PC-3 (cell line): ENCODE measurements at regions not wholly inside any gene's neighbourhood (a gene's known extent, or its start where the extent isn't known, plus 50 kb on each side); places are given as distances from the start of the nearest gene placed in this dataset.
"Not testable (repeated sequence)": the region's sequence is repeated elsewhere in the genome, so short reads cannot be mapped to it uniquely, and the experiment has no call there.

Experiments
- ATAC-seq: fragments of 200-7000 bp; cut with Tn5 transposase; 2 replicates; pipeline ENCODE4 v1.9.1; 2020; ENCODE audit warnings: mild to moderate bottlenecking, moderate library complexity
- BruUV-seq: library from RNA; stranded (reverse); fragments of 400-500 nt; replicated peaks from 2 replicates; lab custom pipeline; 2021; lab: Mats Ljungman, UMichigan
- CTCF ChIA-PET: fragments of 300-600 bp; sonication (Branson Sonifier 250); formaldehyde crosslinking; loops from one replicate; lab custom pipeline; 2022; ENCODE audit warnings: antibody characterized with exemption; lab: Charles Lee
- POLR2A ChIA-PET: fragments of 300-600 bp; sonication (Branson Sonifier 250); formaldehyde crosslinking; loops from one replicate; lab custom pipeline; 2022; ENCODE audit warnings: antibody characterized with exemption; ENCODE audit not compliant: unreplicated experiment; lab: Charles Lee
- DNase-seq: peaks from one replicate; pipeline ENCODE4 v3.0.0-alpha.2; 2015
- H2AFZ ChIP-seq: fragments of 300-600 bp; sonication (generic); 2 replicates; pipeline ENCODE4 v1.6.0; 2016; ENCODE audit warnings: antibody characterized with exemption, low read length
- H3F3A ChIP-seq: fragments of 300-600 bp; sonication (generic); one replicate; pipeline ENCODE4 v1.6.0; 2017; ENCODE audit warnings: antibody characterized with exemption, low read length, control low read depth, mild to moderate bottlenecking; ENCODE audit not compliant: unreplicated experiment
- H3K27ac ChIP-seq: fragments of 300-600 bp; sonication (generic); 2 replicates; pipeline ENCODE4 v1.5.1; 2016; ENCODE audit warnings: mild to moderate bottlenecking, low read length
- H3K27me3 ChIP-seq: fragments of 300-600 bp; sonication (generic); 2 replicates; pipeline ENCODE4 v1.6.1; 2016; ENCODE audit warnings: low read length, mixed read lengths
- H3K36me3 ChIP-seq: fragments of 300-600 bp; sonication (generic); 2 replicates; pipeline ENCODE4 v1.6.1; 2016; ENCODE audit warnings: low read depth, mixed run types, low read length, mixed read lengths
- H3K4me1 ChIP-seq: fragments of 300-600 bp; sonication (generic); 2 replicates; pipeline ENCODE4 v1.5.1; 2016; ENCODE audit warnings: low read length; ENCODE audit not compliant: insufficient read depth
- H3K4me2 ChIP-seq: fragments of 300-600 bp; sonication (generic); 2 replicates; pipeline ENCODE4 v1.6.0; 2016; ENCODE audit warnings: low read length
- H3K4me3 ChIP-seq: fragments of 300-600 bp; sonication (generic); 2 replicates; pipeline ENCODE4 v1.5.1; 2016; ENCODE audit warnings: mild to moderate bottlenecking, low read length, mixed read lengths
- H3K79me2 ChIP-seq: fragments of 300-600 bp; sonication (generic); 2 replicates; pipeline ENCODE4 v1.6.1; 2017; ENCODE audit warnings: low read length, mixed read lengths
- H3K9ac ChIP-seq: fragments of 300-600 bp; sonication (generic); 2 replicates; pipeline ENCODE4 v1.6.0; 2016; ENCODE audit warnings: mild to moderate bottlenecking, low read length
- H3K9me2 ChIP-seq: fragments of 300-600 bp; sonication (generic); replicated peaks from 2 replicates; pipeline ENCODE4 v1.6.1; 2016; ENCODE audit warnings: mixed run types, low read length, mixed read lengths
- H3K9me3 ChIP-seq: fragments of 300-600 bp; sonication (generic); 2 replicates; pipeline ENCODE4 v1.6.1; 2016; ENCODE audit warnings: low read length, mixed read lengths
- H4K20me1 ChIP-seq: fragments of 300-600 bp; sonication (generic); 2 replicates; pipeline ENCODE4 v1.6.1; 2016; ENCODE audit warnings: low read length, mixed read lengths
- CTCF ChIP-seq: fragments of 300-600 bp; sonication (generic); conservative IDR thresholded peaks from 2 replicates; pipeline ENCODE4 v1.5.1; 2017; ENCODE audit warnings: antibody characterized with exemption, low read depth, mild to moderate bottlenecking, low read length
- EZH2 ChIP-seq: fragments of 300-600 bp; sonication (generic); IDR thresholded peaks from one replicate; pipeline ENCODE4 v1.6.1; 2017; ENCODE audit warnings: antibody characterized with exemption, mild to moderate bottlenecking, low read length; ENCODE audit not compliant: unreplicated experiment
- EZH2phosphoT487 ChIP-seq: fragments of 300-600 bp; sonication (generic); IDR thresholded peaks from 2 replicates; pipeline ENCODE4 v1.6.1; 2018; ENCODE audit warnings: mild to moderate bottlenecking, antibody characterized with exemption, low read length, borderline replicate concordance
- intact Hi-C: fragments of 100-400 bp; cut with micrococcal nuclease; formaldehyde crosslinking; loops from 2 replicates; pipeline ENCODE4 v1.9.0; 2023

GRCh38 chr3:16011376-16011775 lies 163.1 kb upstream of the GALNT15 start:
- intact Hi-C loops, result no loop called here
- Histone ChIP-seq H3K79me2 (no peaks in the 10 kb centered on the region), H3K36me3 (no peaks in the 10 kb centered on the region), H3K9ac (no peak overlapping the region), H3K4me2 (no peak overlapping the region), H3K27ac (no peak overlapping the region), H2AFZ (no peak overlapping the region), H3F3A (no peaks in the 10 kb centered on the region), H3K4me3 (no peak overlapping the region), H3K9me3 (no peaks in the 10 kb centered on the region), H4K20me1 (no peaks in the 10 kb centered on the region), H3K4me1 (peaks cover 7% of the 10 kb centered on the region; the same call in 1 of the 2 replicates), H3K27me3 (no peaks in the 10 kb centered on the region), H3K9me2 (no peaks in the 10 kb centered on the region)
- ATAC-seq (no peak), DNase-seq (no peak)
- TF ChIP-seq CTCF (no peak), EZH2phosphoT487 (no peak), EZH2 (no peak)
- POLR2A ChIA-PET, result no interaction called here
- CTCF ChIA-PET, result no interaction called here
- no TSS peak for BruUV-seq

DNA sequence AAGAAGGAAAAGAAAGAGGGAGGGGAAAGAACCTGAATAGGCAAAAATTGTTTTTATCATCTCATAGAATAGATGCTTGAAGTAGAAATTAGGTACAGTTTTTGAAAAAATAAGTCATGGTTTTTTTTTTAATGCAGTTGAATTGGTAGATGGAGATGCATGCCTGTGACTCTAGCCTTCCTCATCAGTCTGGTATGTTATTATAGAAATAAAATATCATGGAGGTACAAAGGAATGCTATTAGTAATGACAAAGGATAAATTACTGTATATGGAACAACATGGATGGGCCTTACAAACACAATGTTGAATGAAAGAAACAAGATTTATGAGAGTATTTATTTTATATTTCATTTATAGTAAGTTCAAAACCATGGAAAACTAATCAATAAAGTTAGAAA lies 162.4 kb upstream of the GALNT15 start:
- no TSS peak for BruUV-seq
- Histone ChIP-seq H3K4me2 (no peak overlapping the region), H3K79me2 (no peaks in the 10 kb centered on the region), H3K27ac (no peak overlapping the region), H3F3A (no peaks in the 10 kb centered on the region), H4K20me1 (no peaks in the 10 kb centered on the region), H3K4me1 (peaks cover 7% of the 10 kb centered on the region; the same call in 1 of the 2 replicates), H2AFZ (0 out of 2 replicates have a peak overlapping the region, but pooled peaks have one; percentile 36), H3K9ac (no peak overlapping the region), H3K36me3 (no peaks in the 10 kb centered on the region), H3K4me3 (no peak overlapping the region), H3K9me3 (no peaks in the 10 kb centered on the region), H3K27me3 (no peaks in the 10 kb centered on the region), H3K9me2 (no peaks in the 10 kb centered on the region)
- ChIA-PET POLR2A (no interaction called here), CTCF (no interaction called here)
- intact Hi-C loops, result no loop called here
- DNase-seq (peak; percentile 35), ATAC-seq (no peak)
- TF ChIP-seq EZH2, result no peak
- no peak for TF ChIP-seq EZH2phosphoT487
- no peak for TF ChIP-seq CTCF

DNA sequence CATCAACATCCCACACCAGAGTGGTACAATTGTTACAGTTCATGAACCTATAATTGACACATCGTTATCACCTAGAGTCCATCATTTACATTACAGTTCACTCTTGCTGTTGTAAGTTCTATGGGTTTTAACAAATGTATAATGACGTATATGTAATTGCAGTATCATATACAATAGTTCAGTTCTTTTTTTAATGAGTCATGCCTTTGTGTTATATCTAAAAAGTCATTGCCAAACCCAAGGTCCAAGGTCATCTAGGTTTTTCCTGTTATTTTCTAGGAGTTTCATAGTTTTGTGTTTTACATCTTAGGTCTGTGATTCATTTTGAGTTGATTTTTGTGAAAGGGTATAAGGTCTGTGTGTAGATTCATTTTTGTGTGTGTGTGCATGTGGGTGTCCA lies 160.9 kb upstream of the GALNT15 start:
- intact Hi-C loops, result no loop called here
- no peak for ATAC-seq
- H3K4me1 ChIP-seq, result peaks cover 7% of the 10 kb centered on the region; the same call in 1 of the 2 replicates
- no peaks in the 10 kb centered on the region for H3K36me3 ChIP-seq
- POLR2A ChIA-PET, result no interaction called here
- H3K9ac ChIP-seq, result no peak overlapping the region
- no peak overlapping the region for H2AFZ ChIP-seq
- H3K27me3 ChIP-seq, result no peaks in the 10 kb centered on the region
- H3K4me3 ChIP-seq, result no peak overlapping the region
- H3K9me2 ChIP-seq, result no peaks in the 10 kb centered on the region
- no peaks in the 10 kb centered on the region for H3K9me3 ChIP-seq
- no peaks in the 10 kb centered on the region for H4K20me1 ChIP-seq
- no peaks in the 10 kb centered on the region for H3K79me2 ChIP-seq
- no peak overlapping the region for H3K27ac ChIP-seq
- CTCF ChIA-PET, result no interaction called here
- H3K4me2 ChIP-seq, result no peak overlapping the region
- H3F3A ChIP-seq, result no peaks in the 10 kb centered on the region
- no TSS peak for BruUV-seq
- TF ChIP-seq EZH2, result no peak
- TF ChIP-seq CTCF, result no peak
- no peak for TF ChIP-seq EZH2phosphoT487
- no peak for DNase-seq

GRCh38 chr3:16021801-16022200 lies 152.7 kb upstream of the GALNT15 start:
- H3K9ac ChIP-seq, CTCF ChIA-PET: not testable (repeated sequence)

More at GRCh38 chr3:16021801-16022200, 152.7 kb upstream of the GALNT15 start:
- BruUV-seq, H3K36me3 ChIP-seq, H2AFZ ChIP-seq, H3K79me2 ChIP-seq, POLR2A ChIA-PET, H3K9me2 ChIP-seq, H3K4me2 ChIP-seq, H3K4me3 ChIP-seq, H3K27me3 ChIP-seq, ATAC-seq, H3K9me3 ChIP-seq, H3F3A ChIP-seq, H3K4me1 ChIP-seq, DNase-seq, H4K20me1 ChIP-seq, H3K27ac ChIP-seq: not testable (repeated sequence)
- intact Hi-C loops, result loop anchor here (1.0 kb wide), 1 partner anchor 206 kb away; no protein-coding TSS in a partner anchor
